ENCODE measurements at regions not wholly inside any gene's neighbourhood (a gene's known extent, or its start where the extent isn't known, plus 50 kb on each side); places are given as distances from the start of the nearest gene placed in this dataset.

DNA sequence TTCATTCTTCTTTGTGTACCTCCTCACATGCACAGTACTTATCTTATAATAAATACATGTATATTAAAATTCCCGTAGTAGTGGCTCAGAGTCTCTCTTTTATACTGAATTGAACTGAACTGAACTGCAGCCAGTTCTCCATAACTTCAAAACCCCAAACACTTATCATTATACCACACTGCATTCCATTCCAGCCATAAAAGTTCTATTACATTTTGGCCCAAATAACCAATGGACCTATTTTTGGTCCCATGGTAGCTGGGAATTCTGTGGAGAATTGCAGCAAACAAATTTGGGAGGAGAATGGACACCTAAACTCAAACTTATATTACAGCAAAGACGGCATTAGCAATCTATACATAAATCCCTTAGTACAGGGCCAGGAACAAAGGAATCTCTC is 86.6 kb upstream of the C1orf87 start:
- Histone ChIP-seq H3K36me3 (ENCODE audit: control insufficient read depth, insufficient read depth, low read length) (no peaks in the 10 kb centered on the region), H3K4me3 (ENCODE audit: low read depth, low read length) (no peak overlapping the region), H3K27me3 (ENCODE audit: control insufficient read depth, insufficient read depth, low read length) (no peaks in the 10 kb centered on the region)
- TF ChIP-seq, protein P1, sequence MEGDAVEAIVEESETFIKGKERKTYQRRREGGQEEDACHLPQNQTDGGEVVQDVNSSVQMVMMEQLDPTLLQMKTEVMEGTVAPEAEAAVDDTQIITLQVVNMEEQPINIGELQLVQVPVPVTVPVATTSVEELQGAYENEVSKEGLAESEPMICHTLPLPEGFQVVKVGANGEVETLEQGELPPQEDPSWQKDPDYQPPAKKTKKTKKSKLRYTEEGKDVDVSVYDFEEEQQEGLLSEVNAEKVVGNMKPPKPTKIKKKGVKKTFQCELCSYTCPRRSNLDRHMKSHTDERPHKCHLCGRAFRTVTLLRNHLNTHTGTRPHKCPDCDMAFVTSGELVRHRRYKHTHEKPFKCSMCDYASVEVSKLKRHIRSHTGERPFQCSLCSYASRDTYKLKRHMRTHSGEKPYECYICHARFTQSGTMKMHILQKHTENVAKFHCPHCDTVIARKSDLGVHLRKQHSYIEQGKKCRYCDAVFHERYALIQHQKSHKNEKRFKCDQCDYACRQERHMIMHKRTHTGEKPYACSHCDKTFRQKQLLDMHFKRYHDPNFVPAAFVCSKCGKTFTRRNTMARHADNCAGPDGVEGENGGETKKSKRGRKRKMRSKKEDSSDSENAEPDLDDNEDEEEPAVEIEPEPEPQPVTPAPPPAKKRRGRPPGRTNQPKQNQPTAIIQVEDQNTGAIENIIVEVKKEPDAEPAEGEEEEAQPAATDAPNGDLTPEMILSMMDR (IDR thresholded peaks at IDR 0.05; ENCODE audit: insufficient read depth, low read length, poor library complexity, severe bottlenecking): no peak
- no peak for DNase-seq (ENCODE audit: low read depth)

DNA sequence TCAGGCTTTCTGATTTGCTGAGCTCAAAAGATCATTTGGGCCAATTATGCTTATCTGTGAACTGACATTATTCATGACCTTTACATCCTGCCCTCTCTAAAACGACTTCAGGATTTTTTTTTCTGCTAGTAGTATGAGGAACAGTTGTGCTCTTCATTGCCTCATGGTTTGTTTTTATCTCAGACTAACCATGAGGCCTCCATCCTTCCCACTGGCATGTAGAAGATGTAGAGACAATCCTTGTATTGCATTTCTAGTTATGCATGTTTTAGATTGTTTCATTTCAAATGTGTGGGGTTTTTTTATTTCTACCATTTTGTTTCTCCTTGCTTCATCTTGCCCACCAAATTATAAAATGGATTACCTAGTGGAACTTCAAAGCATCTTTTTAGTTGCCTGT is 82.8 kb upstream of the C1orf87 start:
- TF ChIP-seq, protein P1 (IDR thresholded peaks at IDR 0.05; ENCODE audit: insufficient read depth, low read length, poor library complexity, severe bottlenecking): no peak
- DNase-seq (ENCODE audit: low read depth): no peak
- no peaks in the 10 kb centered on the region for H3K27me3 ChIP-seq (ENCODE audit: control insufficient read depth, insufficient read depth, low read length)
- no peak overlapping the region for H3K4me3 ChIP-seq (ENCODE audit: low read depth, low read length)
- H3K36me3 ChIP-seq (ENCODE audit: control insufficient read depth, insufficient read depth, low read length): no peaks in the 10 kb centered on the region

DNA sequence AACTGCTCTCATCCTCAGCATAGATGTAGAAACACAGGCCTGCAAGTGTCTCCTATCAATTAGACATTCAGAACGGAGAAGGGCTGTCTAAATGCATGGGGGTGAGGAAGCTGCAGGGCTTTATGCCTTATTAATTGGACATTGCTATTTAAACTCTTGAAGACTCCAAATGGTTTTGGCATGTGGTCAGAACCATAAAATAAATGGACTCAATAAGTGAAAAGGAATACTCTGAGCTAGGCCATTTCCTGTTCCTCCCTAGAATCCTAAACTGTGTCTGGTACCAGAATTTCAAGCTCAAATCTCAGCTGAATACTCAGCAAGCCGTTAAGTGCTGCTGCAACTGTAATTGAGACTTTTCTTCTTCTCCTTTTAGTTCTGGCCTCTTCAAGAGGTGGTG is 80.4 kb upstream of the C1orf87 start:
- DNase-seq (ENCODE audit: low read depth): no peak
- Histone ChIP-seq H3K27me3 (ENCODE audit: control insufficient read depth, insufficient read depth, low read length) (no peaks in the 10 kb centered on the region), H3K4me3 (ENCODE audit: low read depth, low read length) (no peak overlapping the region), H3K36me3 (ENCODE audit: control insufficient read depth, insufficient read depth, low read length) (no peaks in the 10 kb centered on the region)
- TF ChIP-seq, protein P1 (IDR thresholded peaks at IDR 0.05; ENCODE audit: insufficient read depth, low read length, poor library complexity, severe bottlenecking): no peak

DNA sequence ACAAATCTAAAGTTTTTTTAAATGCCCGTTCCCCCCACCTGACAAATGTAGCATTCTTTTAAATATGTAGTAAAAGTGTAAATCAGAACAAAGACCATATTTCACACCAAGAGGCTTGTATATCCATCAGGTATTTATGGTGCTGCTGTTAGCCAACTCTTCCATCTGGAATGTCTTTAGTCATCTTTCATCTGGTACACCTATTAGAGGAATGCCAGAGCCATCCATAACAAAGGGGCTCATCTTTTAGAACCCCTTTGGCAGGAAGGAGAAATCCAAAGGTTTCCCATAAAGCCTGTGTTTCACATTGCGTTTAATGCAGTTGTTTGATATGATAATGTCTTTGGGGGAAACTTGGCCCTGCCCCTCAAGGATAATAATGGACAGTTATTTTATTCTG is 79.3 kb upstream of the C1orf87 start:
- Histone ChIP-seq H3K4me3 (ENCODE audit: low read depth, low read length) (no peak overlapping the region), H3K36me3 (ENCODE audit: control insufficient read depth, insufficient read depth, low read length) (no peaks in the 10 kb centered on the region), H3K27me3 (ENCODE audit: control insufficient read depth, insufficient read depth, low read length) (no peaks in the 10 kb centered on the region)
- DNase-seq (ENCODE audit: low read depth): no peak
- TF ChIP-seq, protein P1 (IDR thresholded peaks at IDR 0.05; ENCODE audit: insufficient read depth, low read length, poor library complexity, severe bottlenecking): no peak

DNA sequence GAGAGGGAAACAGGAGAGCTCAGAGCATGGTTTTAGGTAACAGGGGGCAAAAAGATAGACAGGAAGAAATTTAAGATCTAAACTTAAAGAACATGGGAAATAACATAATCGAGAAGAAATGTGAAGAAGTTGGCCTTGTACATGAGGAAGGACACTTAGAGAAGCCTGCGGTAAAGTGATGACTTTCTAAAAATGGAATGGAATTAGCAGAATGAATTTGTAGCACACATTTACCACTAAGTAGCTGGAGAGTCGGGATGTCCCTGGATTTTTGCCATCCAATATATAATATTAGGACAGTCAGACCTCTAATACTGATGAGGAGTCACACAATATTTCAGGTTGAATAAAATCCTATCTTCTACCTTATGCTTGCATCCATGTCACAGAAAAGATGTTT is 77.7 kb upstream of the C1orf87 start:
- Histone ChIP-seq H3K4me3 (ENCODE audit: low read depth, low read length) (no peak overlapping the region), H3K27me3 (ENCODE audit: control insufficient read depth, insufficient read depth, low read length) (no peaks in the 10 kb centered on the region), H3K36me3 (ENCODE audit: control insufficient read depth, insufficient read depth, low read length) (no peaks in the 10 kb centered on the region)
- TF ChIP-seq, protein P1 (IDR thresholded peaks at IDR 0.05; ENCODE audit: insufficient read depth, low read length, poor library complexity, severe bottlenecking): no peak
- no peak for DNase-seq (ENCODE audit: low read depth)

DNA sequence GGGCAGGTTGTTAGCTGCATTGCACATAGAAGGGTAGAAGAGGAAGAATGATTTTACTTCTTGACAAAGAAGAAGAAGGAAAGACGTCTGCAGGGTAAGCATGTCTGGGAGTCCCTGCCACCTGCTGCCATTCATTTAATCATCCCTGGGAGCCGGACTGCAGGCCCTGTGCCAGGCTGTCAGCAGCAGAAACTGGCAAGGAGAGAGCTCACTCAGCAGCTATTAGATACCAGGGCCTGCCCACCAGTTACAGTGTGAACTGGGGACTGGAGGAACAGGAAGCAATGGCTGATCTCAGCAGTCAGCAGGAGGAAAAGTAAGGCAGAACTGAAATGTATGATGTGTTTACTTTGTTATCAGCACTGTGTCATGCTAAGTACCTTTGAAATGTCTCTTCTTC is 75.7 kb upstream of the C1orf87 start:
- TF ChIP-seq, protein P1 (IDR thresholded peaks at IDR 0.05; ENCODE audit: insufficient read depth, low read length, poor library complexity, severe bottlenecking): no peak
- Histone ChIP-seq H3K4me3 (ENCODE audit: low read depth, low read length) (no peak overlapping the region), H3K27me3 (ENCODE audit: control insufficient read depth, insufficient read depth, low read length) (no peaks in the 10 kb centered on the region), H3K36me3 (ENCODE audit: control insufficient read depth, insufficient read depth, low read length) (no peaks in the 10 kb centered on the region)
- DNase-seq (ENCODE audit: low read depth): no peak

Data from kidney epithelial cell (primary cell).